H1 (cell line): ENCODE measurements at regions not wholly inside any gene's neighbourhood (a gene's known extent, or its start where the extent isn't known, plus 50 kb on each side); places are given as distances from the start of the nearest gene placed in this dataset.

Experiments used
- CHD1 ChIP-seq: IDR thresholded peaks from 2 replicates; pipeline ENCODE4 v1.6.1; 2012; ENCODE audit warnings: low read depth, low read length, improper control_type of control experiment
- EZH2 ChIP-seq: fragments of 200-600 bp; sonication (generic); IDR thresholded peaks from 2 replicates; pipeline ENCODE4 v1.7.1; 2012; ENCODE audit warnings: low read depth, mild to moderate bottlenecking, moderate library complexity, low read length, inconsistent platforms; ENCODE audit not compliant: severe bottlenecking
- NANOG ChIP-seq: IDR thresholded peaks from 2 replicates; pipeline ENCODE4 v1.6.1; 2011; ENCODE audit warnings: low read length, low read depth, mild to moderate bottlenecking, inconsistent platforms; ENCODE audit not compliant: insufficient read depth, poor library complexity, severe bottlenecking
- SIRT6 ChIP-seq: IDR thresholded peaks from one replicate; pipeline ENCODE4 v1.7.1; 2012; ENCODE audit warnings: low read length, inconsistent platforms
- TEAD4 ChIP-seq: IDR thresholded peaks from 2 replicates; pipeline ENCODE4 v1.6.1; 2012; ENCODE audit warnings: low read depth, low read length, inconsistent platforms, mixed read lengths
- TF ChIP-seq, protein P1 (sequence below): IDR thresholded peaks from 2 replicates; pipeline ENCODE4 v1.6.1; 2011; ENCODE audit warnings: low read length, improper control_type of control experiment
- TF ChIP-seq, protein P2 (sequence below): IDR thresholded peaks from 2 replicates; pipeline ENCODE4 v1.6.1; 2011; ENCODE audit warnings: low read depth, mild to moderate bottlenecking, low read length; ENCODE audit not compliant: insufficient read depth

DNA sequence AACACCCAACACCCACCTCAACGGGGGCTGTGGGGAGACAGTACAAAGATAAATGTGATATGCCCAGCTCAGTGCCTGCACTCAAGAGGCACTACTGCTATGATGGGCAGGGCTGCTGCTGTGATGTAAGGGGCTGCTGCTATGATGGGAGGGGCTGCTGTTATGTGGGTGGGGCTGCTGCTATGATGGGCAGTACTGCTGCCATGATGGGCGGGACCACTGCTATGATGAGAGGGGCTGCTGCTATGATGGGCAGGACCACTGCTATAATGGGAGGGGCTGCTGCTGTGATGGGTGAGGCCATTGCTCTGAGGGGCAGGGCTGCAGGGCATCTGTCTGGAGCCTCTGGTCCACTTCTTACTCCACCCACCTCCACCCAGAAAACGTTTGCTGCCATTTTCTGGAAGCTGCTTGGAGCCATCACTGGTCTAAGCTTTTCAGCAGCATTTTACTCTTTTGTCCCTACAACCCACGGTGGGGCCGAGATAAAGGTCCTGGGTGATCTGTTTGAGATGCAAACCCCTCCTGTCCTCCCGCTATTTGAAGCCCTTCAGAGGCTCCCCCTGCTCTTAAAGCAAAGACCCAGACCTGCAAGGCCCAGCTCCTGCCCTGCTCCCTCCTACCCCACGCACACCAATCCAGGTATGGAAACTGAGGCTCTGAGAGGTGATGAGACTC lies 656.9 kb downstream of the PTPRU start (continued):
- TF ChIP-seq CHD1 = no peak
- no peak for TF ChIP-seq NANOG
- TF ChIP-seq SIRT6 = no peak
- no peak for TF ChIP-seq EZH2
- TF ChIP-seq, protein P1, sequence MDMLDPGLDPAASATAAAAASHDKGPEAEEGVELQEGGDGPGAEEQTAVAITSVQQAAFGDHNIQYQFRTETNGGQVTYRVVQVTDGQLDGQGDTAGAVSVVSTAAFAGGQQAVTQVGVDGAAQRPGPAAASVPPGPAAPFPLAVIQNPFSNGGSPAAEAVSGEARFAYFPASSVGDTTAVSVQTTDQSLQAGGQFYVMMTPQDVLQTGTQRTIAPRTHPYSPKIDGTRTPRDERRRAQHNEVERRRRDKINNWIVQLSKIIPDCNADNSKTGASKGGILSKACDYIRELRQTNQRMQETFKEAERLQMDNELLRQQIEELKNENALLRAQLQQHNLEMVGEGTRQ = no peak
- no peak for TF ChIP-seq TEAD4
- TF ChIP-seq, protein P2, sequence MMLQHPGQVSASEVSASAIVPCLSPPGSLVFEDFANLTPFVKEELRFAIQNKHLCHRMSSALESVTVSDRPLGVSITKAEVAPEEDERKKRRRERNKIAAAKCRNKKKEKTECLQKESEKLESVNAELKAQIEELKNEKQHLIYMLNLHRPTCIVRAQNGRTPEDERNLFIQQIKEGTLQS = no peak
